Inflammatory macrophage (primary cell): ENCODE measurements at regions not wholly inside any gene's neighbourhood (a gene's known extent, or its start where the extent isn't known, plus 50 kb on each side); places are given as distances from the start of the nearest gene placed in this dataset.
"Not testable (repeated sequence)": the region's sequence is repeated elsewhere in the genome, so short reads cannot be mapped to it uniquely, and the experiment has no call there.

Experiments
- DNase-seq, 2 donors: peaks; one replicate each; pipeline ENCODE4 v3.0.0-alpha.2; 2020 to 2022

DNA sequence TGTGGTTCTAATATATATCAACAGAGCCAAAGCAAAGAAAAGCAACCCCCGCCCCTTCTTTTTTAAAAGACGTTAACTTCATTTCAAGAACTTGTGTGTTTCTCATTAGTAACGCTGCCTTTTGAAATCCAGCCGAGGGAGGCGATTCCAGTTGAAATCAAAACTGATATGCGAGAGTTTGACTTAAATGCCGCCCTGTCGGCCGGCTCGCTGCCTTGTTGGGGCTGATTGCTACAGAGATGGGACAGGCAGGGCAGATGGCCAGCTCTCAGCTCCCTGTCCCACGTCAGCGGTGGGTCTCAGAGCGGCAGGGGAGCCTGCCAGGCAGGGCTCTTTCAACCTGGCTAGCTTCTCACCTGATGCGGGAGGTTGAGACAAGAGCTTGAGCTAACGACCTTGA lies 51.9 kb upstream of the ALX4 start:
- DNase-seq = no peak

DNA sequence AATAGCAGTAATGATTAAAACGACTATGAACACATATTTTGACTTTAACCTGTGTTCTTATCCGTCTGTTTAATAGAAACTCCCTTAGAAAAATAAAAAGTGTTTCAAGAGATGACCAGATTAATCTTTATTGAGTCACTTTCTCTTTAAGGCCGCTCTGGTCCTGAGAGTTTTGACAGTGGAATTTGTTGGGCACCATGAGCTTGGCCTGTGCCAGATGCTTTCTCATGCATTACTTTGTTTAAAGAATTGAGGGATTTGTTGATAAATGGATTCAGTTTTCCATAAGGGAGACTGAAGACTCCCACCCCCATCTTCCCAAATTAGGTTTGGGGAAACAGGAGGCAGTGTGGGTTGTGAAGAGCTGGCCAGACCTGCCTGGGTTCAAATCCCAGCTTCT lies 53.2 kb upstream of the ALX4 start:
- DNase-seq = no peak

DNA sequence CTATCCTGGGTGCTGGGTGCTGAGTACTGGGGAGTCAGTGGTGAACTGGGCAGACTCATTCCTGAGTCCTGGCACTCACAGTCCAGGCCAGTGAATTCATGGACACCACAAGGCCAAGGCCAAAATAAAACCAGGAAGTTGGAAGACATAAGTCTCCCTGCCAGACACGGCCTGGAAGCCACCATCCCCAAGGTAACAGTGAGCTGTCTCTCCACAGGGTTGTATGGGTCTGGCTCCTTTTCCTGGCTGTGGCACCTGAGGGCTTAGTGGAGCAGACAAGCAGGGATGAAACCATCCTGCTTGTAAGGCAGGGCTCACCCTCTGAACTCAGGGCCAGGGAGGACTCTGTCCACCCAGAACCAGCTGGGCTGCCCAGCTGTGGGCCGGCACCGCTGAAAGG lies 54.7 kb upstream of the ALX4 start:
- no peak for DNase-seq

DNA sequence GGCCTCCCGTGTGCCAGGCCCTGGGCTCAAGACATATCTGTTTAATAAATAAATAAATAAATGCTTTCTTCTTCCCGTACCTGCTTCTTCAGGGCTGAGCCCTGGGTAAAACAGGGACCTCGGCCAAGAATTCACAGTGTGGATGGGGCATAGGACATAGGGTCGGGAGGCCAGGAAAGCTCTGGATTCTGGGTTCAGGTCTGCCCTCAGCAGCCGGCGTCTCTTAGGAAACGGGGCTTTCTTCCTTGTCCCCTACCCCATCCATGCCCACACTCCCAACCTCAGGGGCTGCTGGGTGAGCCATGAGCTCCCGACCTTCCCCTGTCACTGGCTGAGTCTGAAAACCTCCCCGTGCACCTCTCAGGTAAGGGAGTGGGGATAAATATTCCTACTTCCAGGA lies 55.7 kb upstream of the ALX4 start:
- no peak for DNase-seq

DNA sequence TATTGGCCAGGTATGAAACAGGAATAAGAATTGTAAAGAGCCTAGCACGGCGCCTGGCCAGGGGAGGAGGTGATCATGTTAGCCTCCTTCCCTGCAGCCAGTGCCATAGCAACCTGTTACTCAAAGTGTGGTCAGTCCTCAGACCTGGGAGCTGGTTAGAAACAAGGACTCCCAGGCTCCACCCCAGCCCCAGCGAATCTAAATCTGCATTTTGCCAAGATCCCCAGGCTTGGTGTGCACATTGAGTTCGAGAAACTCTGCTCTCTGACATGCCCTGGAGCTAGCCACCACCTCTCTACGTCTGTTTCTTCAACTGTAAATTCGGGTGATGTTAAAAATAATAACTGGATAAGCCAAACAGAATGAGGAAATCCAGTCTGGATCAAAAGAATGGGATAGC lies 56.1 kb upstream of the ALX4 start:
- DNase-seq = no peak

DNA sequence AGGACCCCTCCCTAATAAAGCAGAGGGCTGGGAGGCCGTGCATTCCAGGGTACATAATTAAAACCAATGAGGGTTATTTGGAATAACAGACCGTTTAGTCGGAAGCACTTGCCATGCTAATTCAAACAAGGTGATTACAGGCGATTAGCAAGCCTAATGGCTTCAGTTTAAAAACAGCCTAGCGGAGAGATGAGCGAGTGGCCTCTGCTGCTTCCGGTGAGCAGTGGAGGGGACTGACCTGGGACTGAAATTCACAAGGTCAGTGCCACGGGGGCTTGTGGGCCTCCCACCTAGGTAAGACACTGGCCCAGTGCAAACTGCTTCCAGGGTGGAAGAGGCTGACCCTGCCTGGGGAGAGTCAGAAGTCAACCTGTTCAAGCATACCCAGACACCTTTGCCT lies 56.8 kb upstream of the ALX4 start:
- DNase-seq = no peak

DNA sequence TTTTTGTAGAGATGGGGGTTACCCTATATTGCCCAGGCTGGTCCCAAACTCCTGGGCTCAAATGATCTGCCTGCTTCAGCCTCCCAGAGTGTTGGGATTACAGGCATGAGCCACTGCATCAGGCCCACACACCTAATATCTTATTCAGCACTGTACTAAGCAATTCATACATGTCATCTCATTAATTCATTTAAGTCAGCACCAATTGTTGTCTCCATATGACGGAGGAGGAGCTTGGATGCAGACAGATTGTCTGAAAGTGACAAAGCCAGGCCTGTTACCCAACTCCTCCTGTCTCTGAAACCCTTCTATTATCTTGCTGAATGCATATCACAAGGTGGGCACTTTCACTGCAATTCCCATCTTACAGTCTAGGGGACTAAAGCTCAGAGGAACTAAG lies 57.5 kb upstream of the ALX4 start:
- no peak for DNase-seq

DNA sequence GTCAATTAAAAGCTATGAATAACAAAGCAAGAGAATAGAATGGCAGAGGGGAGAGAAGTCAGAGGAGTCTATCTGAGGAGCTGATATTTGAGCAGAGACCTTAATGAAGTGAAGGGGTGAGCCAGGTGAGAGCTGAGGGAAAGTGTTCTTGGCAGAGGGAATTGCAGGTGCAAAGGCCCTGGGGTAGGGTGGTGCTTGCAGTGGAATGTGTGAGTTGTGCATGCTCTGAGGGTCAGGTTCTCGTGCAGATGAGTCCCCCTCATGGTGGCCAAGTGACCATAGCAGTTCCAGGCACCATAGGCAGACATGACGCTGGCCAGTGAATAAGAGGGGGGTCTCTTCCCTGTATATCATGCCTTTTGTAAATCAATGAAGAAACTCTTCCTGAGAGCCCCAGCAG lies 58.9 kb upstream of the ALX4 start:
- no peak for DNase-seq

DNA sequence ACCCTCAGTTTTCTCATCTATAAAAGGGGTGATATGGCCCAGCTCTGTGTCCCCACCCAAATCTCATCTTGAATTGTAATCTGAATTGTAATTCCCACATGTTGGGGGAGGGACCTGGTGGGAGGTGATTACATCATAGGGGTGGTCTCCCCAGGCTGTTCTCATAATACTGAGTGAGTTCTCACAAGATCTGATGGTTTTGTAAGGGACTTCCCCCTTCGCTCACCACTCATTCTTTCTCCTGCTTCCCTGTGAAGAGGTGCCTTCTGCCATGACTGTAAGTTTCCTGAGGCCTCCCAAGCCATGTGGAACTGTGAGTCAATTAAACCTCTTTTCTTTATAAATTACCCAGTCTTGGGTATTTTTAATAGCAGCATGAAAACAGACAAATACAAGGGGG lies 61.1 kb upstream of the ALX4 start:
- not testable (repeated sequence) for DNase-seq

DNA sequence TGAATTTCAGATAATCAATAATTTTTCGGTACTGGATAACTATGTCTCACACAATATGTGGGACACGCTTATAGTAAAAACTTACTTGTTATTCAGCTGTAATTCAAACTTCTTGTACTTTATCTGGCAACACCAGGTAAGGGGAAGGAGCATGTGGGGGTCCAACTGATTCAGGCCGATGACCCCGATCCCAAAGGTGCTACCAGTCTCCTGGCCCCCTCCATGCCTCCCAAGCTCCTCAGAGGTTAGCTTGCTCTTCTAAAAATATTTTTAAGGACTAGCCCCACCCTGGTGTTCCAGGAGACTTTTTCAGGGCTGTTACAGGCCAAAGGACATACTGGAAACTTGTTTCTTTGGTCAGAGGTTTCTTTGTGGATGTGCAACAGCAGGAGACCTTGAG lies 61.8 kb upstream of the ALX4 start:
- DNase-seq = no peak

DNA sequence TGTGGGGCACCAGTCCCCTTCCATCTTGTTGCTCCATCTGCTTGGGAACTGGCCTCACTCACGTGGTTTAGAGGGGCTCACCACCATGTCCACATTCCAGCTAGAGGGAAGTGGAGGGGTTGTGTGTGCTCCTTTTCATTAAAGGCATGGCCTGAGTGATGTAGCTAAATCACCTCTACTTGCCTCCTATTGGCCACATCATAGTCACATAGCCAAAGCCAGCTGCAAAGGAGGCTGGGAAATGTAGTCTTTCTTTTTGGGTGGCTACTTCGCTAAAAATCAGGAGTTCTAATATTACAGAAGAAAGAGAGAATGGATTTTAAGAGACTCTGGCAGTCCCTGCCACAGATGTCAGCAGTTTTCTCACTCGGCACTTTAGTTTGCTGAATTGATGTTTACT lies 63.0 kb upstream of the ALX4 start:
- no peak for DNase-seq

DNA sequence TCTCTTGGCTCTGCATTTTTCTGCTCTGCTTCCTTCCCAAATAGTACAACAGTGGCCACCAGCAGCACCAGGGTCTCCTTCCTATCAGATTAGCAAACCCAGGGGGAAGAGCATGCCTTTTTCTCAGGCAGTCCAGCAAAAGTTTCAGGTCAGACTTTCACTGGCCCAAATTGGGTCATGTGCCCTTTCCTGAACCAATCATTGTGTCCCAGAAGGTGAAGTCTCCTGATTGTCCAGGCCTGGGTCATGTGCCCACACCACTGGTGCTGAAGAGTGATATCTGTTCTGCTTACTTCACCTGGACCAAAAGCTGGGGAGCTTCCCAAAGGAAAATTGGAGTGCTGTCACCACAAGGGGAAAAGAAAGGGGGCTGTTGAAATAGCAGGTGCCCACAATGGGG lies 64.1 kb upstream of the ALX4 start:
- no peak for DNase-seq

DNA sequence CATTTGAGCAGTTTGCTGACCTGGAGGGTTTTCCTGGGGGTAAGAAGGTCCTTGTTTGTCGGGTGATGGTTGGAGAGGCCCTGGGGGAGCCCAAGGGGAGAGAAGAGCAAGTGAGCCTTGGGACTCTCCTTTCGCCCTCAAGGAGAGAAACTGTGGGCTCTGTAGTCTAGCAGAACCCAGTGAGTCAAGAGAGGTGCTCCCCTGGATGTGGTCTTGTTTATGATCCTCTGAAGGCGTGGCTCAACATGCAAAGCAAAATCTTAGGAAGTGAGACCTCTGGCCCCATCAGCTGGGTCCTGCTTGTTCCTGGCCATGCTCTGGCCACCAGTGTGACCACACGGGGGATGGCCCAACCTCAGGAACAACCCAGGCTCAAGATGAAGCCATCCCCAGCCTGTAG lies 66.5 kb upstream of the ALX4 start:
- DNase-seq = no peak

DNA sequence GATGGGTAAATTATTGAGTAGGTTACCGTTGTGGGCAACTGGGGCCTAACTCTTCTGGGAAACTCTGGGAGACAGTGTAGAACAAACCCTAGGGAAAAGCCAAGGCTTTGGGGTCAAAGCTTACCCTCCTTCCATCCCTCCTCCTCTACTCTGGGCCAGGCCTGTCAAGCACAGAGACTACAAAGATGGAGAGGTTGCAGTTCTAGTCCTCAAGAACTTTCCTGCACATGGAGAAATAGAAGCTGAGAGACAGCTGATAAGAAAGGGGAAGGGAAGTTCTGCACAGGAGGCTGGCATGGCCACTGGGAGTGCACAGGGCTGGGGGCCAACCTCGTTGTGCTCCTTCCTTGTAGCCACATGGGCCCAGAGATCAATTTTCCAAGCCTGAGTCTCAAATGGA lies 67.2 kb upstream of the ALX4 start:
- no peak for DNase-seq

DNA sequence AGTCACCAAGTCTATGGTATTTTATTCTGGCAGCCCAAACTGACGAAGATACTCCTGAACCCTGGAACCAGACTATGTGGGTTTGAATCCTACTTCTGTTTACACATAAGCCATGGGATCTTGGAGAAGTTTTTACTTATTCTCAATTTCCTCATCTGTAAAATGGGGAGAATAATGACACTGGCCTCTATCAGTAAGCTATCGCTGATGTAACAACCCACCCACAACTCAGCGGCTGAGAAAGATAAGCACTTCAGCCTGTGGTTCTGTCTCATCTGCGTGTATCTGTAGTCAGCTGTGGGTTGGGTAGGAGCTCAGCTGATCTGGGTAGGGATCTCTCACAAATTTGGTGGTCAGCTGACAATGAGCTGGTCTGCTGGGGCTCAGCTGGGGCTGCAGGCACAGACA lies 68.0 kb upstream of the ALX4 start:
- DNase-seq = no peak

DNA sequence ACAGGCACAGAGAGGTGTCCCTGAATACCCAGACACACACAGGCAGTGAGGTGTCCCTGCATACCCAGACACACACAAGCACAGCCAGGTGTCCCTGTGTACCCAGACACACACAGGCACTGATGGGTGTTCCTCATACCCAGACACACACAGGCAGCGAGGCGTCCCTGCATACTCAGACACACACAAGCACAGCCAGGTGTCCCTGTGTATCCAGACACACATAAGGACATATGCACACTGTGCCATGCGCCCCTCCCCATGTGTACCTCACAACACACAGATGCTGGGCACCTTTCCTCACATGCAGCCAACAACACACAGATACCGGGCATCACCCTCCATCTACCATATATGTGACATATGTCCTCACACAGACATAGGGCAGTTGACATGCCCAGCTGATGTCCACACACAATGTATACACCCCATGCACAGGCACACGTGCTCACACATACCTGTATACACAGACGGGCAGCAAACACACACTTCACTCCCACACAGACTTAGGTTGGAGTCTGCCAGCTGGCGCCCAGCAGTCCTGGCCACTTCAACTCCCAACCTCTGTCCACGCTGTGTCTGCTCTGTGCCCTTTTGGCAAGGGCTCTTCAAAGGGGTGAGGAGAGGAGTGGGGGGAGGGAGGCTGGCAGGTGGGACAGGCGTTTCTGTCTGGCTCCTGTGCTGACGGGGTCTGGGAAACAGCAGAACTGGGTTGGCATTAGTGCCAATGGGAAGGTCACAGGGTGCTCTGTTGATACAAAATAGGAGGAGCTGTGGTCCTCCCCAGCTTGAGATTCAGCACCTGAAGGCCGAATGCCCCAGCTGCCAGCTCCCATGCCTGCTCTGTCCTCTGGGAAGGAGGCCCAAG lies 69.4 kb upstream of the ALX4 start:
- no peak for DNase-seq

DNA sequence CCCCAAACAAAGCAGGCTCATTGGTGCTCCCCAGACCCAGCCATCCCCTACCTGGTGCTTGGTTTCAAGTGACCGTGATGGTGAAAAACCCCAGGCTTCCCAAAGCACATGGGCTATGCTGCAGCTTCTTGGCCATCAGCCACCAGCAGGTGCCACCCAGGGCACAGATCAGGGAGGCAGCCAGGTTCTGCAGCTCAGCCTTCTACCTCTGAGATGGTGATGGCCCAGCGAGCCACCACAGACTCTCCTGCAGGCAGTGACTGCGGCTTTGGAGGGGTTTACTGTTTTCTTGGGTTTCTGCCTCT lies 70.0 kb upstream of the ALX4 start:
- DNase-seq = no peak

DNA sequence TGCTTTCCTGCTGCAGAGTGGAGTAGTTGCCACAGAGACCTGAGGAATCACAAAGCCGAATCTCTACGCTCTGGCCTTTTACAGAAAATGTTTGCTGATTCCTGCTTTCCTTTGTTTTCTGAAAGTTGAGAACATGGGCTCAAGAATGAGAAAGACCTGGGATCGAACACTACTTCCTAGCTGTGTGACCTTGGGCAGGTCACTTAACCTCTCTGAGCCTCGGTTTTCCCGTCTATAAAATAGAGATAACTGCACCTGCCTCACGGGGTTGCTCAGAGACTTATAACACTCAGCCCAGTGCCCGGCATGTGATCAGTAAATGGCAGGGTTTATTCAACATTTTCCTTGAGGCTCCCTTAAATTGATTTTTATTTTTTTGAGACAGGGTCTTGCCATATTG lies 70.9 kb upstream of the ALX4 start:
- no peak for DNase-seq

DNA sequence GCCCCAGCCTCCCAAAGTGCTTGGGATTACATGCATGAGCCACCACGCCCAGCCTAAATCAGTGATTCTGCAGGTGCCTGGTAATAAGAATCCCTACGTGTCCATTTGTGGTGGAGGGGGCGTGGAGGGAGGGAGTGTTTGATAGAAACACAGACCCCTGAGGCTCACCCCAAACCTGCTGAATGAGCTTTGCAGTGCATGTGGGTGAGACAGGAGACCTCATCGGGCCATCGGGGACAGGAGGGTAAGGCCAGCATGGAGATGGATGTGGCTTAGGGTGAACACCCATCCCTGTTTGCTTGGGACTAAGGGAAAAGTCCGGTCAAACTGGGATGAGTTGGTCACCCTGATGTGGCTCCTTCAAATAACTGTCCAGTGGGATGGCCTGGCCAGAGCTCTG lies 71.3 kb upstream of the ALX4 start:
- DNase-seq = no peak

DNA sequence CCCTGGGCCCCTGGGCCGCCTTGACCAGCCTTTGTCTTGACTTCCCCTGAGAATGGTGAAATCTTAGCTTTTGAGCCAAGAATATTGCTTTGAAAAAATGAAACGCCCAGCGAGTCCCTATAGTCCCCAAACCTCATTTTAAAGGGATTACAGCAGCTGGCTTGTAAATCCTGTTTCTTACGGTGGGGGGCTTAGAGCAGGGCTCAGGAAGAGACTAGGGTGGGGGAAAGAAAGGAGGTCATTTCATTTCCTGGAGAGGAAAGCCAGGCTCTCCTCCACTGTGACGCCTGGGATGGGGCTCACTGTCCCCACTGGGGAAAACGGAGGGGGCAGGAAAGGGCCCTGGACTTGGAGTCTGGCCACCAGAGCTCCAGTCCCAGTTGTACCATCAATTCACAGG lies 72.2 kb upstream of the ALX4 start:
- no peak for DNase-seq

DNA sequence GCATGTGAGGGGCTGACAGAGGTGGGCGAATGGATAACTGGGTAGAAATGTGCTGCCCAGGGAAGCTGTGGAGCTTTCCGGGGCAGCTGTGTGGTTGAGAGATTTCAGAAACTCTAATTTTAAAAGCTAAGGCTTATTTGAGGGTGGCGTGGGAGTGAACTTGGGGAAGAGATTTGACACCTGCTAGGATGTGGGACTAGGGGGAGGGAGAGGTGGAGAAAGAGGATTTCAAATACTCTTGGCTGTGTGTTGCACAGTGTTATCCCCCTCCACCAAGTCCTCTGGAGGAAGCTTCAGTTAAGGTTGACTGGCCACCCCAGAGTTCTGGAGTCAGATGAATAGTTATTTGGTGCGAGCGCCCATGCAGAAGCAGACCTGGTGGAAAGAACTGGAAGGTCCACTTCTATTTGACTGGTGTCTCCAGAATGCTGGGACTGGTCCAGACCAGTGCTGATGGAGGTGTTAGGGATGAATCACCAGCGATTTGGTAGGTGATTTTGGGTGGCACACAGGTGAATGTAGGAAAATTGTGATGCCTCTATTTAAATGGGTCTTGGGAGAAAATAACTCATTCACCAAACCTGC lies 72.8 kb upstream of the ALX4 start:
- DNase-seq = no peak

DNA sequence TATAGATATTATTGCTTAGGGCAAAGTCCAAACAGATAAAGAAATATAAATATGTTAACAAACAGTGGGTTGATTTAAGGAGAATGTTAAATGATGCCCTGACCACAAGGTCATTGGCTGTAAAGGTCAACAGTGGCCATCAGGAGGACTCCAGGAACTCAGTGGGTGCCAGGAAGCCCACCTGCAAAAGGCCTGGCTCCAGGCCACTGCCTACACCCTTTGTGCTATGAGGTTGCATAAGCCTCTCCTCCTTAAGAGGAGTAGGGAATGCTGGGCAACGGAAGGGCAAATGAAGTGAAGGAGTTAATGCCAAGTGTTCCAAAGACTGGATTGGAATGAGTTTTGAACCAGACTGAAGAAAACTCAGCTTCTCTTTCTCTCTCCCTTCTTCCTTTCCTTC lies 73.3 kb upstream of the ALX4 start:
- no peak for DNase-seq

DNA sequence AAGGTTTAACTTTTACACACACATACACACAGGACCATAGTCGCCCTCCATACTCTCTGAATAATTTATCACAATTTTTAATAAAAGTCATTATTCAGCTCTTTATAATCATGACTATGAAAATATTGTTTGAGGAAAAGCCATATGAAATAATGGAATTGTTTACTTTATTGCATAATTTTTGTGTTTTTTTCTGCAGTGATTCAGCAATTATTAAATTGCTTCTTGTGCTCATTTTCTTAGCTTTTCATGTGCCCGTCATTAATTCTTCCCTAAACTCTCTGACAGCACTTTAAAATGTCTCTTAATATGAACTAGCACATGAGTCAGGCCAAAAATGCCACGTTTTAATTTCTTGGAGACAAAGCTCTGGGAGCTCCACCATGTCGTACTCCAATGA lies 77.5 kb upstream of the ALX4 start:
- no peak for DNase-seq

DNA sequence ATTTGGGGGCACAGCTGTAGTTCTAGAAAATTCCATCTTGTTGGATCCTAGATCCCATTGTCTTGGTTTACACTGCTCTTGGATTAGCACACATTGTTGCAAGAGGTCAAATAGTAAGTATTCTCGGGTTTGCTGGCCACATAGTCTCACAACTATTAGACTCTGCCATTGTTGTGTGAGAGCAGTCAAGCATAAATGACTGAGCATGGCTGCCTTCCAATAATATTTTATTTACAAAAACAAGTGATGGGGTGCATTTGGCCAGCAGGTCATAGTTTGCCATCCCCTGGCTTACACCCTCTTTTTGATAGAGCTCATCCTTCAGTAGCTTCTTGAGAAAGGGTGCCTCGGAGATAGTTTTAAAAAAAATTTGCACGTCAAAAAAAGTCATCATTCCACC lies 77.9 kb upstream of the ALX4 start:
- no peak for DNase-seq
